ENCODE measurements at regions not wholly inside any gene's neighbourhood (a gene's known extent, or its start where the extent isn't known, plus 50 kb on each side); places are given as distances from the start of the nearest gene placed in this dataset.

DNA sequence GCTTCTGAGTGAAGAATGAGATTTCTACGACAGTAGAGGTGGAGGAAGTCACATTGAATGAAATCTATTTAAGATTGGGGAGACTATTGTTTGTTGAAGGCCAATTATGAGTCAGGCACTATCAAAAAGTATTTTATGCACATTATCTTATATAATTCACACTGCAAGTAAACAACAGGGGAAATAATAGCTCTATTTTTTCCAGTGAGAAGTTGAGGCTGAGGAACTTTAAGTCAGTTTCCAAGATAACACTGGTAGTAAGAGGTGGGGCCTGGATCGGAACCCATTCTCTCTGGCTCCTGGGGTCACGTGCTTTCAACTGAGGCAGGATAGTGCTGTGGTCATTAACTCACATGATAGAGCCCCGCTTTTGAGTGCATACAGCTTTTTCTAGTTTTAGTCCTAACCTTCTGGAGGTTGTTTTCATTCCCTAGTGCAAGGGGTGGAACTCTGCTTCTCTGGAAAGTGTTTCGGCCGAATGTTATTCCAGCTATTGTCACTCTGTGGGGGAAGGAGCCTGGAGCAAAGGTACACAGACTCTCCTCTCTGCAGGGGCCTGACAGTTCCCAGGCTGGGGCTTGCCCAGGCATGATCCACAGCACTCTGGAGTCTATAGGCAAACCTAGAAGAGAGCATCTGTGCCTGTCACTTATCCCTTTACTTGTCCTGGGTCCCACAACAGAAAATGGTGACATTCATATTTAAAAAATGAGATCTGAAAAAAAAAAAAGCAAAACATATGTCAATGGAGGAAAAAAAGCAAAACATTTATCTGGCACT is 352.4 kb upstream of the ACTBL2 start:
- no peak overlapping the region for H3K4me3 ChIP-seq (ENCODE audit: low read length)
- no peaks in the 10 kb centered on the region for H3K9me3 ChIP-seq (ENCODE audit: low read length)
- H3K27me3 ChIP-seq (ENCODE audit: insufficient read depth, low read length), result no peaks in the 10 kb centered on the region
- no peaks in the 10 kb centered on the region for H3K36me3 ChIP-seq (ENCODE audit: insufficient read depth, low read length)
- H3K4me1 ChIP-seq (ENCODE audit: insufficient read depth, low read length), result peaks cover 16% of the 10 kb centered on the region
- H2AFZ ChIP-seq (ENCODE audit: low read depth, low read length), result peak overlapping the region; percentile 14

DNA sequence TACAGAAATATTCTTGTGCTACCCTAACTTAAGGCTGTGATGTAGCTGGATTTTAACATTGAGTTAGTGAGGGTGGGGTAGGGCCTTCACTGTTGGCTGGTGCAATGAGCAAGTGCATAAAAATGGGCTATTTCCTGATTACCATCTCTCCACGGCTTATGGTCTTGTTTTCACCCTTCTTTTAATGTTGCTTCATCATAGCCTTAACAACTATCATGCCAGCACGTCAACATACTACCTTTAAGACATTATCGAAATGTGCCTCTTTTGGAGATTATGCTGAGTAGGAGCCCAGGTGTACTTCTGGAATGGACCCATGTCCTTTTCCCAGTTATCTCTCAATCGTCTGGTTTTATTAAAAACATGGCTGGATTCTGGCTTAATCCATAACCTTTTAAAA is 350.9 kb upstream of the ACTBL2 start:
- Histone ChIP-seq H3K4me3 (ENCODE audit: low read length) (no peak overlapping the region), H2AFZ (ENCODE audit: low read depth, low read length) (no peak overlapping the region), H3K9me3 (ENCODE audit: low read length) (no peaks in the 10 kb centered on the region)

DNA sequence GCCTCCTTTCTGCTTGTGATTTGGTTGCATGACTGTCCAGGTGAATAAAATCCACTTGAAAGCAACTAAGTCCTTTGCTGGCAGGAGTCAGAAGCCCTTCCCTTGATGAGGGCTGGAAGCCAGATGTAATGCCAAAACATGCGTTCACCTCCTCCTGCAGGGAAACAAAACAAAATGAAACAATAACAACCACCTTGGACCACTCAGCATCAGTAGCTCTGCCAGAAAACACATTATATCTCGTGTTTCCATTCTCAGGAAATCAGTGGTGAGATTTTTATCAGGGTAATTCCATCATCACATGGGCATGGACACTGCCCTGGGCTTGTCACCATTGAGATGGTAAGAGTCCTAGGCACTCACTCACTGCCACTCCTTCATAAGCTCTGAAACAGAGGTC is 350.3 kb upstream of the ACTBL2 start:
- no peaks in the 10 kb centered on the region for H3K36me3 ChIP-seq (ENCODE audit: insufficient read depth, low read length)
- peaks cover 16% of the 10 kb centered on the region for H3K4me1 ChIP-seq (ENCODE audit: insufficient read depth, low read length)
- no peaks in the 10 kb centered on the region for H3K27me3 ChIP-seq (ENCODE audit: insufficient read depth, low read length)
- H3K9me3 ChIP-seq (ENCODE audit: low read length), result no peaks in the 10 kb centered on the region
- H3K4me3 ChIP-seq (ENCODE audit: low read length), result no peak overlapping the region
- no peak overlapping the region for H2AFZ ChIP-seq (ENCODE audit: low read depth, low read length)

More for the DNA sequence above, 350.9 kb upstream of the ACTBL2 start:
- peaks cover 16% of the 10 kb centered on the region for H3K4me1 ChIP-seq (ENCODE audit: insufficient read depth, low read length)
- H3K36me3 ChIP-seq (ENCODE audit: insufficient read depth, low read length), result no peaks in the 10 kb centered on the region
- H3K27me3 ChIP-seq (ENCODE audit: insufficient read depth, low read length), result no peaks in the 10 kb centered on the region

DNA sequence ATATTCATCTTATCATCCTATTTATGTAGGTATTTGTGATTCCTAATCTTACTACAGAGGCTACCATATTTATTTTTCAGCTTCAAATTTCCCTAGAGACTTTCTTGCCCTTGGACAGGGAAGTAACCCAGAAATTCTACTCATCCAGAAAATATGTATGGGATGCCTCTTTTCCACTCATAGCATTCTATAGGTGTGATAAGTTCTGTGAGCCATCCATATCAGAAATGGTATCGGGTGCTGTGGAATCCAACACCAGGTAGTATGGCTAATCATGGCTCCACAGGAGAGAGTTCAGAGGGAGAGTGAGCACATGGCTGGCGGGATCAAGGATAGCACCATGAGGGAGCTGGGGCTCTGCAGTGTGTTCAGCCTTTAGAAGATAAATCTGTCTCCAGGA is 349.3 kb upstream of the ACTBL2 start:
- H3K27me3 ChIP-seq (ENCODE audit: insufficient read depth, low read length), result no peaks in the 10 kb centered on the region
- no peak overlapping the region for H3K4me3 ChIP-seq (ENCODE audit: low read length)
- H3K9me3 ChIP-seq (ENCODE audit: low read length), result no peaks in the 10 kb centered on the region
- peaks cover 16% of the 10 kb centered on the region for H3K4me1 ChIP-seq (ENCODE audit: insufficient read depth, low read length)
- H3K36me3 ChIP-seq (ENCODE audit: insufficient read depth, low read length), result no peaks in the 10 kb centered on the region
- no peak overlapping the region for H2AFZ ChIP-seq (ENCODE audit: low read depth, low read length)

DNA sequence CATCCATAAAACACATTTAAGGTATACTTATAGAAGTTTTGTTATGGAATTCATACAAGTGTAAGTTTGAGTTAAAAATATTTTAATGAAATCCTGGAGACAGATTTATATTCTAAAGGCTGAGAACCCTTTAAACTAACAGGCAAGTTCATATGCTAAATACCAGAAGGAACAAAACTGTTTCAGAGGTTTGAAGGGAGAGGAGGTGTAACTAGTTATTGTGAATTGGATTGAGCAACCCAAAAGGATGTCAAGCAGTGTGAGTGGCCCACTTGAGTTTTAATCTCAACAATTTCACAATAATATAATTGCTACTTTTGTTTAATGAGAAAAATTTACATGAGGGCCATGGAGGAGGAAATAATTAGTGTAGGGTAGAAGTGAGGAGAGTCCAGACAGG is 348.5 kb upstream of the ACTBL2 start:
- Histone ChIP-seq H3K9me3 (ENCODE audit: low read length) (no peaks in the 10 kb centered on the region), H2AFZ (ENCODE audit: low read depth, low read length) (no peak overlapping the region), H3K4me1 (ENCODE audit: insufficient read depth, low read length) (peaks cover 16% of the 10 kb centered on the region), H3K4me3 (ENCODE audit: low read length) (no peak overlapping the region), H3K36me3 (ENCODE audit: insufficient read depth, low read length) (no peaks in the 10 kb centered on the region), H3K27me3 (ENCODE audit: insufficient read depth, low read length) (no peaks in the 10 kb centered on the region)

DNA sequence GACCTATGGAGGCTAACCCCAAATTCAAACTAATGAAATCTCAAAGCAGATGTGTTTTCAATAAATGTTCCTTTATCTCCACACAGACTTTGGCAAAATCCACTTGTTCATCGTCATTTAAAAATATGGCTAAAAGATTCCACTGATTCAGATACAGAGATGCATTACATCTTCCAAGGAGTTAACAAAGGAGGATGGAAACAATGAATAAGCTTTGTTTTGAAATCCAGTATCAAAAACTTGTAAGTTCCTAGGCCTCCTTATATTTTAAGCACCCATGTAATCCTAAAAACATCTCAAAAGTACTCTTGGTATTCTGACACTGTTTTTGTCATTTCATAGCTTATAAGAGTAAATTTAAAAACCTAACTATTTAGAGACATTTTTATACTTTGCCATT is 345.6 kb upstream of the ACTBL2 start:
- Histone ChIP-seq H3K27me3 (ENCODE audit: insufficient read depth, low read length) (no peaks in the 10 kb centered on the region), H3K36me3 (ENCODE audit: insufficient read depth, low read length) (no peaks in the 10 kb centered on the region), H3K4me1 (ENCODE audit: insufficient read depth, low read length) (peaks cover 13% of the 10 kb centered on the region), H2AFZ (ENCODE audit: low read depth, low read length) (no peak overlapping the region), H3K4me3 (ENCODE audit: low read length) (no peak overlapping the region), H3K9me3 (ENCODE audit: low read length) (no peaks in the 10 kb centered on the region)

DNA sequence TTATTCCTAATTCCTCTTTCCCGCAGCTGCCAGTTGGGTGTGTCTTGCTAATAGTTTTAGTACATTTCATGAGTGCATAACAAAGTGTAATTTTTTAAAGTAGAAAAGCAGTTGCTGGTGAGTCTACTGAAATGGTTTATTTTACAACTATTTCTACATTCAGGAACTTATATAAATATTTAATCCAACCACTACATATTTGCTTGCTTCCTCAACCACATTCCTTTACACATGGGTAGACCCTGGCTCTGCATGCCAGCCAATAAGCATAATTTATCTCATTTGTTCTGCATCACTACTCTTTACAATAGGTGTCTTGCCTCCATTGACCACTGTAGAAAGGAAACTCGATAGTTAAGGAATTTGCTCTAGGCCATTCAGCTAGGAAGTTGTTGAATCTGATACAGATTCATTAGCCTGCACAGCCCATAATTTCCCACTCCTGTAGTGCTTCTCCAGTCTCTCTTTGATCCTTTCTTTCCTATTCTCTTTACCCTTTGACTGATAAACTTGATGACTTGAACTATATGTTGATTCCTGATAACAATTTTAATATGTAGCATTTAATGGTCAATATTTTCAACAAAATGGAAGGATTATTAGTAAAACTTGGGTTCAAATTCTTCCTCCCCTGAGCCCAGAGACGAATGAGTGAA is 342.5 kb upstream of the ACTBL2 start:
- H2AFZ ChIP-seq (ENCODE audit: low read depth, low read length), result peak overlapping the region; percentile 82
- H3K9me3 ChIP-seq (ENCODE audit: low read length), result peaks cover 3% of the 10 kb centered on the region
- peaks cover 13% of the 10 kb centered on the region for H3K4me1 ChIP-seq (ENCODE audit: insufficient read depth, low read length)
- H3K36me3 ChIP-seq (ENCODE audit: insufficient read depth, low read length), result no peaks in the 10 kb centered on the region
- H3K27me3 ChIP-seq (ENCODE audit: insufficient read depth, low read length), result no peaks in the 10 kb centered on the region
- H3K4me3 ChIP-seq (ENCODE audit: low read length), result no peak overlapping the region

DNA sequence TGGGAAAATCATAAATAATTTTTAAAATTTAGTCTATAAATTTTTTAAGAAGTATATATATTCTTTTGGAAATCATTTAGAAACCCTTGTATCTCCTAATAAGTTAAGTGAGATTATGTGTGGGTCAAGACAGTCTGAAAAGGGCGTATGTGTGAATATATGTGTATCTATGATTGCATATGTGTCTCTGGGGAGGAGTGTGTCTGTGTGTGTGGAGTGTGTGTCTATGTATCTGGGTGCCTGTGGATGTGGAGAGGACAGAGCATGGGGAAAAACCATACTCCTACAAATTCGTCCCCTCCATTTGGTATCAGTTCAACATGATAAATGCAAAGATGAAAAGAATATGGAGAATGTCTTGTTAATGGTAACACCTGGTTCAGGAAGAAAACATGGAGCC is 342.0 kb upstream of the ACTBL2 start:
- peaks cover 13% of the 10 kb centered on the region for H3K4me1 ChIP-seq (ENCODE audit: insufficient read depth, low read length)

DNA sequence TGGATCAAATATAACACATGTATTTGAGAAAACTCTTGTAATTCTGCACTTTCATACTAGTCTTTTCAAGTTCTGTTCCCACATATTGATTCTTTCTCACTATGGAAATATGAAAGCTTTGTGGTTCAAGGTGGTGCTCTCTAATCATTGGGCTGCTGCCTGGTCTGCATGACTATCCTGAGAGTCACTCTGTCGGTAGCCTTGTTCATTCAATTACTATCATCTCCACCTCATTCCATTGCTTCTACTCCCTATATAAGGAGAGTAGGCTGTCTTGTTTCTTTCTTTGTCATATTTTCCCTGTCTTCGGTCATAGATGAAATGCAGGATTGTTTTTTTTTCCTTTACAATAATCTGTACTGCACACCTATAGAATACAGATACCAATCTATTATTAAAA is 341.4 kb upstream of the ACTBL2 start:
- peaks cover 13% of the 10 kb centered on the region for H3K4me1 ChIP-seq (ENCODE audit: insufficient read depth, low read length)
- no peaks in the 10 kb centered on the region for H3K27me3 ChIP-seq (ENCODE audit: insufficient read depth, low read length)
- H3K9me3 ChIP-seq (ENCODE audit: low read length), result peaks cover 3% of the 10 kb centered on the region
- H3K4me3 ChIP-seq (ENCODE audit: low read length), result no peak overlapping the region
- H2AFZ ChIP-seq (ENCODE audit: low read depth, low read length), result no peak overlapping the region
- no peaks in the 10 kb centered on the region for H3K36me3 ChIP-seq (ENCODE audit: insufficient read depth, low read length)

More for the DNA sequence above, 342.0 kb upstream of the ACTBL2 start:
- peaks cover 3% of the 10 kb centered on the region for H3K9me3 ChIP-seq (ENCODE audit: low read length)
- no peaks in the 10 kb centered on the region for H3K36me3 ChIP-seq (ENCODE audit: insufficient read depth, low read length)
- no peak overlapping the region for H3K4me3 ChIP-seq (ENCODE audit: low read length)
- H2AFZ ChIP-seq (ENCODE audit: low read depth, low read length), result no peak overlapping the region
- H3K27me3 ChIP-seq (ENCODE audit: insufficient read depth, low read length), result no peaks in the 10 kb centered on the region

DNA sequence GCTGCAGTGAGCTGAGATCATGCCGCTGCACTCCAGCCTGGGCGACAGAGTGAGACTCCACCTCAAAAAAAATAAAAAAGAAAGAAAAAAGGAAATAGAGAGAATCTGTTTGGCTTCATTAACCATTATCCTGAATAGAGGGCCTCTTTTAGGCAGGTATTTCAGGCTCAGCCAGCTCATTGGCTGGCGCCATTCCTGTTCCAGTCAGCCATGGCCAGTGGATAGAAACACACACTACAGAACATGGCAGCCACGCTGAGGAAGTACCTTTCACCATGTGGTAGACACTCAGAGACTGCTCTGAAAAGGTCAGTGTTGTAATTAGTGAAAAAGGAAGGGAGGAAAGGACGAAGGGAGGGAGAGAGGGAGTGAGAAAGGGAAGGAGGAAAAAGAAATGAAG is 340.0 kb upstream of the ACTBL2 start:
- no peaks in the 10 kb centered on the region for H3K36me3 ChIP-seq (ENCODE audit: insufficient read depth, low read length)
- peaks cover 3% of the 10 kb centered on the region for H3K9me3 ChIP-seq (ENCODE audit: low read length)
- H2AFZ ChIP-seq (ENCODE audit: low read depth, low read length), result no peak overlapping the region
- H3K4me1 ChIP-seq (ENCODE audit: insufficient read depth, low read length), result peaks cover 13% of the 10 kb centered on the region
- H3K4me3 ChIP-seq (ENCODE audit: low read length), result no peak overlapping the region
- H3K27me3 ChIP-seq (ENCODE audit: insufficient read depth, low read length), result no peaks in the 10 kb centered on the region

DNA sequence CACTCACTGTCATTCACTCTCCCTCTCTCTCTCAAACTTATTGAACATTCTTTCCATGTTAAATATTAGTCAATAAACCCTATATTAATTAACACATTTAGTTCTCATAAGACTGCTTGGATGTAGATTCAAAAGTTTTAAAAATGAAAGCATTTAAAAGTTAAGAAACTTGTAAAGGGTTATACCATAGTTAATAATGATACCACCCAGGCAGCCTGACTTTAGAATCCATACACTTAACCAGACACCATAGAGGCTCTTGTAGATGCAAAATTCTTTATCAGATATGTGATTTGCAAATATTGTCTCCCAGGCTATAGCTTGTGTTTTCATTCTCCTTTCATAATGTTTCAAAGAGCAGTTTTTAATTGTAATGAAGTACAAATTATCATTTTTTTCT is 335.8 kb upstream of the ACTBL2 start:
- no peak overlapping the region for H2AFZ ChIP-seq (ENCODE audit: low read depth, low read length)
- peaks cover 12% of the 10 kb centered on the region for H3K4me1 ChIP-seq (ENCODE audit: insufficient read depth, low read length)
- H3K36me3 ChIP-seq (ENCODE audit: insufficient read depth, low read length), result no peaks in the 10 kb centered on the region
- H3K4me3 ChIP-seq (ENCODE audit: low read length), result no peak overlapping the region
- H3K27me3 ChIP-seq (ENCODE audit: insufficient read depth, low read length), result no peaks in the 10 kb centered on the region
- H3K9me3 ChIP-seq (ENCODE audit: low read length), result peaks cover 3% of the 10 kb centered on the region

DNA sequence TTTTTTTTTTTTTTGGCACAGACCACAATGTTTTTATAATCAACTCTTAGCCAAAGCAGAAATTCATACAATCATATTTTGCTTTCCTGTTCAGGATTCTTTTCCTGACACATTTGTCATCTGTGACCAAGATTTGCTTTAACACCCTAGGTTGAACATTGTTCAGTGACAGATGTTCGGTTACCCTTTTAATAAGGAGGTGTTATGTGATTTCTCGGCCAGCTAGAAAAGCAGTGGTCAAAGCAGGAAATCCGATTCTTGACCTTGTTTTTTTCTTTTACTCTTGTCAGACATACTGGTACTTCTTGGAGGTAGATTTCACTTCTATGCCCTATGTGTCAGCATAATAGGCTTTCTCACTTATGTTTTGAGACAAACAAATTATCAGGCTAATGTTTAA is 335.3 kb upstream of the ACTBL2 start:
- Histone ChIP-seq H3K27me3 (ENCODE audit: insufficient read depth, low read length) (no peaks in the 10 kb centered on the region), H3K4me1 (ENCODE audit: insufficient read depth, low read length) (peaks cover 12% of the 10 kb centered on the region), H3K36me3 (ENCODE audit: insufficient read depth, low read length) (no peaks in the 10 kb centered on the region), H2AFZ (ENCODE audit: low read depth, low read length) (peak overlapping the region; percentile 14), H3K9me3 (ENCODE audit: low read length) (peaks cover 3% of the 10 kb centered on the region), H3K4me3 (ENCODE audit: low read length) (no peak overlapping the region)

DNA sequence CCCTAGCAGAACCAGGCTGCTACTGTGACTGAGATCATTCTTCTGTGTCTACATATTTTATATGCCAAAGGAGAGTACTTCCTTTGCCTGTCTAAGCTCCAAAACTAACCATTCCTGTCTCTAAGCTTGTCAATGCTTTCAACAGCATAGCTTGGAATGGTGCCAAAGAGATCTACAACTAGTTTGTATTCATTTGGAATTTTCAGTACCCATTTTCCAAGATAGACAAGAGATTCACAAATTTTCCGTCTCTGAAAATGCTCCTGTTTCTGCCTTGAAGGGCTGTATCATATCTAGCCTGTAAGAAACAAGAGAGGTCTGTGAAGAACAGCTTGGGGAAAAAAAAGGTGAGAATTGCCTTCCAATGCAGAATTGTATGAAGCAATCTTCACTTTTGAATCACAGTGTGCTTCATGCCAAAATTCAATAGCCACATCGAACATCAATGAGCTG is 334.4 kb upstream of the ACTBL2 start:
- no peaks in the 10 kb centered on the region for H3K27me3 ChIP-seq (ENCODE audit: insufficient read depth, low read length)
- no peak overlapping the region for H3K4me3 ChIP-seq (ENCODE audit: low read length)
- no peak overlapping the region for H2AFZ ChIP-seq (ENCODE audit: low read depth, low read length)
- H3K36me3 ChIP-seq (ENCODE audit: insufficient read depth, low read length), result no peaks in the 10 kb centered on the region
- H3K4me1 ChIP-seq (ENCODE audit: insufficient read depth, low read length), result peaks cover 12% of the 10 kb centered on the region
- no peaks in the 10 kb centered on the region for H3K9me3 ChIP-seq (ENCODE audit: low read length)
